ENCODE measurements at regions not wholly inside any gene's neighbourhood (a gene's known extent, or its start where the extent isn't known, plus 50 kb on each side); places are given as distances from the start of the nearest gene placed in this dataset.
"Not testable (repeated sequence)": the region's sequence is repeated elsewhere in the genome, so short reads cannot be mapped to it uniquely, and the experiment has no call there.

DNA sequence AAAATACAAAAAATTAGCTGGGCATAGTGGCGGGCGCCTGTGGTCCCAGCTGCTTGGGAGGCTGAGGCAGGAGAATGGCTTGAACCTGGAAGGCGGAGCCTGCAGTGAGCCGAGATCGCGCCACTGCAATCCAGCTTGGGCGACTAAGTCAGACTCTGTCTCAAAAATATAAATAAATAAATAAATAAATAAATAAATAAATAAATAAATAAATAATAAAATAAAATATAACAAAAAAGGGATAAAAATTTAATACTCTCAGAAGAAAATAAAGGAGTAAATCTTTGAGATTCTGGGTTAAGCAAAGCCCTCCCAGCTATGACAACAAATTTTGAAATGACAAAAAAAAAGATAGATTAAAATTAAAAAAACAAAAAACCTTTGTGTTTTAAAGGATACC, 525.7 kb upstream of the CYLC2 start:
- TF ChIP-seq, protein P1, sequence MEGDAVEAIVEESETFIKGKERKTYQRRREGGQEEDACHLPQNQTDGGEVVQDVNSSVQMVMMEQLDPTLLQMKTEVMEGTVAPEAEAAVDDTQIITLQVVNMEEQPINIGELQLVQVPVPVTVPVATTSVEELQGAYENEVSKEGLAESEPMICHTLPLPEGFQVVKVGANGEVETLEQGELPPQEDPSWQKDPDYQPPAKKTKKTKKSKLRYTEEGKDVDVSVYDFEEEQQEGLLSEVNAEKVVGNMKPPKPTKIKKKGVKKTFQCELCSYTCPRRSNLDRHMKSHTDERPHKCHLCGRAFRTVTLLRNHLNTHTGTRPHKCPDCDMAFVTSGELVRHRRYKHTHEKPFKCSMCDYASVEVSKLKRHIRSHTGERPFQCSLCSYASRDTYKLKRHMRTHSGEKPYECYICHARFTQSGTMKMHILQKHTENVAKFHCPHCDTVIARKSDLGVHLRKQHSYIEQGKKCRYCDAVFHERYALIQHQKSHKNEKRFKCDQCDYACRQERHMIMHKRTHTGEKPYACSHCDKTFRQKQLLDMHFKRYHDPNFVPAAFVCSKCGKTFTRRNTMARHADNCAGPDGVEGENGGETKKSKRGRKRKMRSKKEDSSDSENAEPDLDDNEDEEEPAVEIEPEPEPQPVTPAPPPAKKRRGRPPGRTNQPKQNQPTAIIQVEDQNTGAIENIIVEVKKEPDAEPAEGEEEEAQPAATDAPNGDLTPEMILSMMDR (conservative IDR thresholded peaks at IDR 0.05) = not testable (repeated sequence)
- TF ChIP-seq ZFX (IDR thresholded peaks at IDR 0.05) = not testable (repeated sequence)

Measured in C4-2B (cell line).